ENCODE measurements at regions not wholly inside any gene's neighbourhood (a gene's known extent, or its start where the extent isn't known, plus 50 kb on each side); places are given as distances from the start of the nearest gene placed in this dataset.

GRCh38 chr5:174423558-174423957, 300.8 kb upstream of the MSX2 start:
- intact Hi-C loops (cut with micrococcal nuclease; ENCODE audit: unreplicated experiment), result loop anchor here (5.0 kb wide), 1 partner anchor 39 kb away; no protein-coding TSS in a partner anchor
- DNase-seq, result no peak
- Mint-ChIP-seq H3K9me3 (ENCODE audit: low read depth, unreplicated experiment) (peaks cover 2% of the 10 kb centered on the region), H3K36me3 (ENCODE audit: insufficient read depth, unreplicated experiment) (no peaks in the 10 kb centered on the region), H3K27ac (ENCODE audit: unreplicated experiment) (no peak overlapping the region), H3K4me3 (ENCODE audit: low read depth, unreplicated experiment) (no peak overlapping the region), H3K27me3 (ENCODE audit: unreplicated experiment) (no peaks in the 10 kb centered on the region), H3K4me1 (ENCODE audit: low read depth, unreplicated experiment) (peaks cover 28% of the 10 kb centered on the region)
- TF ChIP-seq CTCF (IDR thresholded peaks at IDR 0.05; ENCODE audit: unreplicated experiment), result no peak
- no TSS peak for BruUV-seq (replicated peaks)
- CTCF ChIA-PET, result no interaction called here

GRCh38 chr5:174424219-174425053, 299.9 kb upstream of the MSX2 start:
- Mint-ChIP-seq H3K36me3 (ENCODE audit: insufficient read depth, unreplicated experiment) (no peaks in the 10 kb centered on the region), H3K27me3 (ENCODE audit: unreplicated experiment) (no peaks in the 10 kb centered on the region), H3K27ac (ENCODE audit: unreplicated experiment) (no peak overlapping the region), H3K9me3 (ENCODE audit: low read depth, unreplicated experiment) (peaks cover 2% of the 10 kb centered on the region), H3K4me1 (ENCODE audit: low read depth, unreplicated experiment) (peaks cover 19% of the 10 kb centered on the region), H3K4me3 (ENCODE audit: low read depth, unreplicated experiment) (no peak overlapping the region)
- DNase-seq, result no peak
- intact Hi-C loops (cut with micrococcal nuclease; ENCODE audit: unreplicated experiment), result loop anchor here (5.0 kb wide), 1 partner anchor 38 kb away; no protein-coding TSS in a partner anchor
- CTCF ChIA-PET, result no interaction called here
- no peak for TF ChIP-seq CTCF (IDR thresholded peaks at IDR 0.05; ENCODE audit: unreplicated experiment)
- BruUV-seq (replicated peaks), result no TSS peak

GRCh38 chr5:174425271-174425963, 299.0 kb upstream of the MSX2 start:
- CTCF ChIA-PET, result no interaction called here
- no peaks in the 10 kb centered on the region for H3K27me3 Mint-ChIP-seq (ENCODE audit: unreplicated experiment)
- intact Hi-C loops (cut with micrococcal nuclease; ENCODE audit: unreplicated experiment), result no loop called here
- no TSS peak for BruUV-seq (replicated peaks)
- no peaks in the 10 kb centered on the region for H3K36me3 Mint-ChIP-seq (ENCODE audit: insufficient read depth, unreplicated experiment)
- DNase-seq, result peak; percentile 30
- peaks cover 2% of the 10 kb centered on the region for H3K9me3 Mint-ChIP-seq (ENCODE audit: low read depth, unreplicated experiment)
- peaks cover 12% of the 10 kb centered on the region for H3K4me1 Mint-ChIP-seq (ENCODE audit: low read depth, unreplicated experiment)
- no peak overlapping the region for H3K27ac Mint-ChIP-seq (ENCODE audit: unreplicated experiment)
- TF ChIP-seq CTCF (IDR thresholded peaks at IDR 0.05; ENCODE audit: unreplicated experiment), result no peak
- H3K4me3 Mint-ChIP-seq (ENCODE audit: low read depth, unreplicated experiment), result no peak overlapping the region

DNA sequence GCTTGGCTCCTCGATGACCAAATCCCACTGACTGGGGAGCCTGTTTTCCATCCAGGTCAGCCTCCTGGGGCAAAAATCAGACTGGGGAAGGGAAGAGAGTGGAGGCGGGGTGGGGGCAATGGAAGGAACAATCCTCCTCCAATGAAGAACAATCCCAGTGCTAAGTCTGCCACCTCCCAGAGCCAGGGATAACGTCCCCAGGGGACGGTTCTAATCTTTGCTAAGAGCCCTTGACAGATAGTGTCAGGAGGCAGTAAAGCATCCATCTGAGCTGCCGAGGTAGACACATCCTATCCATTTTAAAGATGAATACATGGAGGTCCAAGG, 298.5 kb upstream of the MSX2 start:
- CTCF ChIA-PET, result no interaction called here

More for the DNA sequence above, 298.5 kb upstream of the MSX2 start:
- peaks cover 12% of the 10 kb centered on the region for H3K4me1 Mint-ChIP-seq (ENCODE audit: low read depth, unreplicated experiment)
- no peak for DNase-seq
- no peak for TF ChIP-seq CTCF (IDR thresholded peaks at IDR 0.05; ENCODE audit: unreplicated experiment)
- intact Hi-C loops (cut with micrococcal nuclease; ENCODE audit: unreplicated experiment), result no loop called here
- no peak overlapping the region for H3K4me3 Mint-ChIP-seq (ENCODE audit: low read depth, unreplicated experiment)
- H3K27me3 Mint-ChIP-seq (ENCODE audit: unreplicated experiment), result no peaks in the 10 kb centered on the region
- H3K36me3 Mint-ChIP-seq (ENCODE audit: insufficient read depth, unreplicated experiment), result no peaks in the 10 kb centered on the region
- H3K9me3 Mint-ChIP-seq (ENCODE audit: low read depth, unreplicated experiment), result peaks cover 2% of the 10 kb centered on the region
- BruUV-seq (replicated peaks), result no TSS peak
- no peak overlapping the region for H3K27ac Mint-ChIP-seq (ENCODE audit: unreplicated experiment)

Measured in Calu3 (cell line).